ENCODE measurements at regions not wholly inside any gene's neighbourhood (a gene's known extent, or its start where the extent isn't known, plus 50 kb on each side); places are given as distances from the start of the nearest gene placed in this dataset.
"Not testable (repeated sequence)": the region's sequence is repeated elsewhere in the genome, so short reads cannot be mapped to it uniquely, and the experiment has no call there.

GRCh38 chr4:111074523-111075114 is 451.7 kb upstream of the PITX2 start:
- no peak overlapping the region for H3K4me2 ChIP-seq (replicated peaks; ENCODE audit: low read depth, low read length, poor library complexity, severe bottlenecking)
- H3K79me2 ChIP-seq (ENCODE audit: control insufficient read depth, insufficient read depth, low read length), result no peaks in the 10 kb centered on the region
- H2AFZ ChIP-seq (ENCODE audit: insufficient read depth, low read depth, low read length, poor library complexity, severe bottlenecking), result no peak overlapping the region
- H3K27ac ChIP-seq (ENCODE audit: low read length in 2 of 2), result no peak overlapping the region
- Mint-ChIP-seq H3K27ac (no peak overlapping the region), H3K27me3 (no peaks in the 10 kb centered on the region), H3K4me3 (no peak overlapping the region), H3K9me3 (ENCODE audit: insufficient read depth) (peaks cover 7% of the 10 kb centered on the region), H3K4me1 (no peaks in the 10 kb centered on the region)
- no peak for TF ChIP-seq CTCF (IDR thresholded peaks at IDR 0.05)
- TF ChIP-seq EZH2 (IDR thresholded peaks at IDR 0.05; ENCODE audit: borderline replicate concordance, insufficient read depth, low read depth, low read length, poor library complexity, severe bottlenecking), result no peak
- DNase-seq (peak; percentile 2), ATAC-seq (ENCODE audit: low read depth) (no peak)
- H4K20me1 ChIP-seq (ENCODE audit: control insufficient read depth, insufficient read depth, low read length, poor library complexity, severe bottlenecking), result no peaks in the 10 kb centered on the region
- no peaks in the 10 kb centered on the region for H3K4me1 ChIP-seq (ENCODE audit: control insufficient read depth in 2 of 2, insufficient read depth in 2 of 2, low read length in 2 of 2)
- no peaks in the 10 kb centered on the region for H3K27me3 ChIP-seq (replicated peaks in 1 of 4; ENCODE audit: control extremely low read depth in 1 of 4, control insufficient read depth in 3 of 4, insufficient read depth in 4 of 4, low read length in 3 of 4)
- WGBS (ENCODE audit: insufficient coverage), result 91% methylated on average over 12 of the region's 12 CpGs
- CTCF ChIA-PET, result no interaction called here
- intact Hi-C loops (cut with micrococcal nuclease), result no loop called here
- POLR2A ChIA-PET, result no interaction called here
- no peak overlapping the region for H3K9ac ChIP-seq (ENCODE audit: low read length)
- peaks cover 1 to 15% (median 1%) of the 10 kb centered on the region in 3 donors for H3K9me3 ChIP-seq (ENCODE audit: control extremely low read depth in 1 of 3, control insufficient read depth in 2 of 3, insufficient read depth in 1 of 3, low read length in 2 of 3)
- no peak overlapping the region for H3K4me3 ChIP-seq (ENCODE audit: control extremely low read depth in 1 of 5, extremely low read depth in 1 of 5, insufficient read depth in 1 of 5, low read depth in 2 of 5, low read length in 4 of 5)
- no peaks in the 10 kb centered on the region for H3K36me3 ChIP-seq (replicated peaks in 1 of 2; ENCODE audit: control extremely low read depth in 1 of 2, control insufficient read depth in 1 of 2, extremely low read depth in 1 of 2, insufficient read depth in 2 of 2, low read length in 1 of 2)

- ATAC-seq (ENCODE audit: low read depth); H3K79me2 ChIP-seq (ENCODE audit: control insufficient read depth, insufficient read depth, low read length); POLR2A ChIA-PET; DNase-seq; H4K20me1 ChIP-seq (ENCODE audit: control insufficient read depth, insufficient read depth, low read length, poor library complexity, severe bottlenecking); intact Hi-C loops (cut with micrococcal nuclease); H2AFZ ChIP-seq (ENCODE audit: insufficient read depth, low read depth, low read length, poor library complexity, severe bottlenecking); H3K9ac ChIP-seq (ENCODE audit: low read length); H3K4me3 Mint-ChIP-seq; H3K4me2 ChIP-seq (replicated peaks; ENCODE audit: low read depth, low read length, poor library complexity, severe bottlenecking); H3K27ac Mint-ChIP-seq; H3K27ac ChIP-seq (ENCODE audit: low read length in 2 of 2); H3K4me3 ChIP-seq (ENCODE audit: control extremely low read depth in 1 of 5, extremely low read depth in 1 of 5, insufficient read depth in 1 of 5, low read depth in 2 of 5, low read length in 4 of 5); H3K27me3 Mint-ChIP-seq; H3K36me3 ChIP-seq (replicated peaks in 1 of 2; ENCODE audit: control extremely low read depth in 1 of 2, control insufficient read depth in 1 of 2, extremely low read depth in 1 of 2, insufficient read depth in 2 of 2, low read length in 1 of 2); H3K4me1 ChIP-seq (ENCODE audit: control insufficient read depth in 2 of 2, insufficient read depth in 2 of 2, low read length in 2 of 2); H3K27me3 ChIP-seq (replicated peaks in 1 of 4; ENCODE audit: control extremely low read depth in 1 of 4, control insufficient read depth in 3 of 4, insufficient read depth in 4 of 4, low read length in 3 of 4); H3K4me1 Mint-ChIP-seq; CTCF ChIA-PET: not testable (repeated sequence)
- WGBS (ENCODE audit: insufficient coverage), result no CpG with 5 or more reads among the region's 1 CpG
- peaks cover 13% of the 10 kb centered on the region for H3K9me3 Mint-ChIP-seq (ENCODE audit: insufficient read depth)
- H3K9me3 ChIP-seq (ENCODE audit: control extremely low read depth in 1 of 3, control insufficient read depth in 2 of 3, insufficient read depth in 1 of 3, low read length in 2 of 3), result peaks cover 1 to 12% (median 1%) of the 10 kb centered on the region in 3 donors
Measured at GRCh38 chr4:111076299-111076698, 453.4 kb upstream of the PITX2 start.

All from B cell (primary cell).